NCI-H187 (cell line): ENCODE measurements at regions not wholly inside any gene's neighbourhood (a gene's known extent, or its start where the extent isn't known, plus 50 kb on each side); places are given as distances from the start of the nearest gene placed in this dataset.
"Not testable (repeated sequence)": the region's sequence is repeated elsewhere in the genome, so short reads cannot be mapped to it uniquely, and the experiment has no call there.

Experiments used
- DNase-seq, 2 experiments: peaks; one replicate each; lab custom pipeline; 2025; lab: John Stamatoyannopoulos, UW

DNA sequence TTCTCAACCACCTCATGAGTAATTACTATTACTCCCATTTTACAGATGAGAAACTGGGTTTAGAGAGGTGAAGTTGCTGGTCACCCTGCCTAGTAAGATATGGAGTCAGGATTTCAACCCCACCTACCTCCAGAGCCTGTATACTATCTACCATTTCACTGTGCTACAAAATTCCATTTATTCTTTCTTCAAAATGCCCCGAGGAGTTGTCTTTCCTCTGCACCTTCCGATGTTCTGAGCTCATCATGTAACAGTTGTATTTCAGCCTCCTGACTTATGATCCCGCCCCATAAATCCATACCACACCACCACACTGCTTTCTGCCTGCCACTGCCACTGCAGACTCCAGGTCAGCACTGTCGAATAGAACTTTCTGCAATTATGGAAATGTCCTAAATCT lies 71.3 kb upstream of the SLC25A36 start:
- no peak for DNase-seq

DNA sequence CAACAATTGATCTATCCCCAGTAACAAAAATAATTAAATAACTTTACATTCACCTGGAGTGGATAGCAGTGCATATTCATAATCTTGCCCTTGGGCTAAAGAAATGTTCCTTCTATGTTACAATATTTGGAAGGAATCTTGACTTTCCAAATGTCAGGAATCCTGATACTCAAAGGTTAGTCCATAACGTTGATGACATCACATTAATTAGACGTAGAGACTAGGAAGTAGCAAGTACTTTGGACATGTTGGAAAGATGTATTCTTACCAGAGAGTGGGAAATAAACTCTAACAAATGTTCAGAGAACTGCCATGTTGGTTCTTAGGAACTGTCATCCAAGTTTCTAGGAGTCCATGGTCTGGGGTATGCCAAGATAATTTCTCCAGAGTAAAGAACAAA lies 70.6 kb upstream of the SLC25A36 start:
- no peak for DNase-seq

DNA sequence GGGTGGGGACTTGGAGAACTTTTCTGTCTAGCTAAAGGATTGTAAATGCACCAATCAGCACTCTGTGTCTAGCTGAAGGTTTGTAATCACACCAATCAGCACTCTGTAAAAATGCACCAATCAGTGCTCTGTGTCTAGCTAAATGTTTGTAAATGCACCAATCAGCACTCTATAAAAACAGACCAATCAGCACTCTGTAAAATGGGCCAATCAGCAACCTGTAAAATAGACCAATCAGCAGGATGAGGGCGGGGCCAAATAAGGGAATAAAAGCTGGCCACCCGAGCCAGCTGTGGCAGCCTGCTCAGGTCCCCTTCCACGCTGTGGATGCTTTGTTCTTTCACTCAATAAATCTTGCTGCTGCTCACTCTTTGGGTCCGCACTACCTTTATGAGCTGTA lies 69.5 kb upstream of the SLC25A36 start:
- not testable (repeated sequence) for DNase-seq

DNA sequence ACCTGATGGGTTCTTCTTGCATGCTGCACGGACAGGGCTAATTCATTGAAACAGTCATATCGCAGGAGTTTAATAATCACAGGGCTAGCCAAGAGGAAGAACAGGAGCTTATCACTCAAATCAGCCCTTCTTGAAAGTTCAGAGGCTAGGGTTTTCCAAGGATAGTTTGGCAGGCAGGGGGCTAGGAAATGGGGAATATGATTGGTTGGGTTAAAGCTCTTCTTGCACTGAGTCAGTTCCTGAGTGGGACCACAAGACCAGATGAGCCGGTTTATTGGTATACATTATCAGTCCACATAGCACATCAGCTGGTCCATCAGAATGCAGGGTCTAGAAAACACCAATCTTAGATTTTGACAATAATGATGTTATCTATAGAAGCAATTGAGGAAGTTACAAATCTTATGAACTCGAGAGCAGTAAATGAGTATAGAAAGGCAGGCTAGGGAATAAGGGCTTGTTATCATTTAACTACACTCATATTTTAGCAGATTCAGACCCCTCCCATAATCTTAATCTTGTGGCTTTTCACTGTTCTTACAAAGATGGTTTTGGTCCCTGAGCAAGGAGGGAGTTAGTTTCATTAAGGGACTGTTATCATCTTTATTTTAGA lies 58.1 kb upstream of the SLC25A36 start:
- DNase-seq: no peak

DNA sequence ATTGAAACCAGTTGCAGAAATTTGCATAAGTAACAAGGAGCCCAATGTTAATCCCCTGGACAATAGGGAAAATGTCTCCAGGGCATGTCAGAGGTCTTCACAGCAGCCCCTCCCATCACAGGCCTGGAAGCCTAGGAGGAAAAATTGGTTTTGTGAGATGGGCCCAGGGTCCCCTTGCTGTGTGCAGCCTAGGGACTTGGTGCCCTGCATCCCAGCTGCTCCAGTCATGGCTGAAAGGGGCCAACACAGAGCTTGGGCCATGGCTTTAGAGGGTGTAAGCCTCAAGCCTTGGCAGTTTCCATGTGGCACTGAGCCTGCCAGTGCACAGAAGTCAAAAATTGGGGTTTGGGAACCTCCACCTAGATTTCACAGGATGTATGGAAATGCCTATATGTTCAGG lies 55.9 kb upstream of the SLC25A36 start:
- DNase-seq: not testable (repeated sequence)
